ENCODE measurements at regions not wholly inside any gene's neighbourhood (a gene's known extent, or its start where the extent isn't known, plus 50 kb on each side); places are given as distances from the start of the nearest gene placed in this dataset.

GRCh38 chr9:109549386-109549785 is 51.3 kb upstream of the PTPN3 start:
- H3K9ac ChIP-seq (ENCODE audit: insufficient read length), result no peak overlapping the region
- H3K4me3 ChIP-seq, result no peak overlapping the region
- no peak for DNase-seq (ENCODE audit: low read depth, low spot score)
- no peaks in the 10 kb centered on the region for H3K9me3 ChIP-seq (ENCODE audit: low read depth, low read length)
- H3K36me3 ChIP-seq (ENCODE audit: insufficient read depth, low read length), result no peaks in the 10 kb centered on the region
- TF ChIP-seq FOXP2 (optimal IDR thresholded peaks at IDR 0.05; ENCODE audit: control extremely low read depth, extremely low read length, insufficient read depth), result no peak
- TF ChIP-seq POLR2AphosphoS5 (IDR thresholded peaks at IDR 0.05; ENCODE audit: borderline replicate concordance, low read depth, low read length), result no peak
- no peak for TF ChIP-seq EZH2 (IDR thresholded peaks at IDR 0.05)
- no peak overlapping the region for H3K27ac ChIP-seq

- no peak for TF ChIP-seq EZH2 (IDR thresholded peaks at IDR 0.05)
- TF ChIP-seq POLR2AphosphoS5 (IDR thresholded peaks at IDR 0.05; ENCODE audit: borderline replicate concordance, low read depth, low read length), result no peak
- TF ChIP-seq FOXP2 (optimal IDR thresholded peaks at IDR 0.05; ENCODE audit: control extremely low read depth, extremely low read length, insufficient read depth), result no peak
- no peak overlapping the region for H3K27ac ChIP-seq
- no peak overlapping the region for H3K9ac ChIP-seq (ENCODE audit: insufficient read length)
- no peaks in the 10 kb centered on the region for H3K36me3 ChIP-seq (ENCODE audit: insufficient read depth, low read length)
- H3K9me3 ChIP-seq (ENCODE audit: low read depth, low read length), result no peaks in the 10 kb centered on the region
- no peak overlapping the region for H3K4me3 ChIP-seq
- DNase-seq (ENCODE audit: low read depth, low spot score), result no peak
Observed at GRCh38 chr9:109551651-109552050, 53.5 kb upstream of the PTPN3 start.

GRCh38 chr9:109555215-109555614 is 57.1 kb upstream of the PTPN3 start:
- Histone ChIP-seq H3K4me3 (no peak overlapping the region), H3K9me3 (ENCODE audit: low read depth, low read length) (no peaks in the 10 kb centered on the region), H3K27ac (no peak overlapping the region), H3K36me3 (ENCODE audit: insufficient read depth, low read length) (no peaks in the 10 kb centered on the region), H3K9ac (ENCODE audit: insufficient read length) (no peak overlapping the region)
- TF ChIP-seq FOXP2 (optimal IDR thresholded peaks at IDR 0.05; ENCODE audit: control extremely low read depth, extremely low read length, insufficient read depth) (no peak), POLR2AphosphoS5 (IDR thresholded peaks at IDR 0.05; ENCODE audit: borderline replicate concordance, low read depth, low read length) (no peak), EZH2 (IDR thresholded peaks at IDR 0.05) (no peak)
- DNase-seq (ENCODE audit: low read depth, low spot score), result no peak

- DNase-seq (ENCODE audit: low read depth, low spot score), result no peak
Observed at GRCh38 chr9:109556061-109556460, 58.0 kb upstream of the PTPN3 start.

GRCh38 chr9:109556786-109557185 is 58.7 kb upstream of the PTPN3 start:
- Histone ChIP-seq H3K9me3 (ENCODE audit: low read depth, low read length) (no peaks in the 10 kb centered on the region), H3K36me3 (ENCODE audit: insufficient read depth, low read length) (no peaks in the 10 kb centered on the region), H3K9ac (ENCODE audit: insufficient read length) (no peak overlapping the region), H3K27ac (no peak overlapping the region), H3K4me3 (no peak overlapping the region)
- DNase-seq (ENCODE audit: low read depth, low spot score), result no peak
- no peak for TF ChIP-seq POLR2AphosphoS5 (IDR thresholded peaks at IDR 0.05; ENCODE audit: borderline replicate concordance, low read depth, low read length)
- no peak for TF ChIP-seq FOXP2 (optimal IDR thresholded peaks at IDR 0.05; ENCODE audit: control extremely low read depth, extremely low read length, insufficient read depth)
- TF ChIP-seq EZH2 (IDR thresholded peaks at IDR 0.05), result no peak

More at GRCh38 chr9:109556061-109556460, 58.0 kb upstream of the PTPN3 start:
- Histone ChIP-seq H3K36me3 (ENCODE audit: insufficient read depth, low read length) (no peaks in the 10 kb centered on the region), H3K9me3 (ENCODE audit: low read depth, low read length) (no peaks in the 10 kb centered on the region), H3K4me3 (no peak overlapping the region), H3K27ac (no peak overlapping the region), H3K9ac (ENCODE audit: insufficient read length) (no peak overlapping the region)
- TF ChIP-seq EZH2 (IDR thresholded peaks at IDR 0.05) (no peak), FOXP2 (optimal IDR thresholded peaks at IDR 0.05; ENCODE audit: control extremely low read depth, extremely low read length, insufficient read depth) (no peak)

- no peak for TF ChIP-seq POLR2AphosphoS5 (IDR thresholded peaks at IDR 0.05; ENCODE audit: borderline replicate concordance, low read depth, low read length)
- TF ChIP-seq FOXP2 (optimal IDR thresholded peaks at IDR 0.05; ENCODE audit: control extremely low read depth, extremely low read length, insufficient read depth), result no peak
- no peak for TF ChIP-seq EZH2 (IDR thresholded peaks at IDR 0.05)
- H3K9me3 ChIP-seq (ENCODE audit: low read depth, low read length), result no peaks in the 10 kb centered on the region
- no peak overlapping the region for H3K27ac ChIP-seq
- DNase-seq (ENCODE audit: low read depth, low spot score), result no peak
- no peak overlapping the region for H3K4me3 ChIP-seq
- H3K36me3 ChIP-seq (ENCODE audit: insufficient read depth, low read length), result no peaks in the 10 kb centered on the region
- H3K9ac ChIP-seq (ENCODE audit: insufficient read length), result no peak overlapping the region
Observed at GRCh38 chr9:109557481-109557880, 59.4 kb upstream of the PTPN3 start.

- TF ChIP-seq EZH2 (IDR thresholded peaks at IDR 0.05) (no peak), FOXP2 (optimal IDR thresholded peaks at IDR 0.05; ENCODE audit: control extremely low read depth, extremely low read length, insufficient read depth) (no peak), POLR2AphosphoS5 (IDR thresholded peaks at IDR 0.05; ENCODE audit: borderline replicate concordance, low read depth, low read length) (no peak)
- Histone ChIP-seq H3K9me3 (ENCODE audit: low read depth, low read length) (no peaks in the 10 kb centered on the region), H3K4me3 (no peak overlapping the region), H3K27ac (no peak overlapping the region), H3K9ac (ENCODE audit: insufficient read length) (no peak overlapping the region), H3K36me3 (ENCODE audit: insufficient read depth, low read length) (no peaks in the 10 kb centered on the region)
- no peak for DNase-seq (ENCODE audit: low read depth, low spot score)
Observed at GRCh38 chr9:109558718-109559151, 60.6 kb upstream of the PTPN3 start.

GRCh38 chr9:109560470-109561132 is 62.5 kb upstream of the PTPN3 start:
- H3K36me3 ChIP-seq (ENCODE audit: insufficient read depth, low read length), result no peaks in the 10 kb centered on the region
- no peak for DNase-seq (ENCODE audit: low read depth, low spot score)
- no peak overlapping the region for H3K9ac ChIP-seq (ENCODE audit: insufficient read length)
- H3K4me3 ChIP-seq, result no peak overlapping the region
- TF ChIP-seq FOXP2 (optimal IDR thresholded peaks at IDR 0.05; ENCODE audit: control extremely low read depth, extremely low read length, insufficient read depth), result no peak
- TF ChIP-seq POLR2AphosphoS5 (IDR thresholded peaks at IDR 0.05; ENCODE audit: borderline replicate concordance, low read depth, low read length), result no peak
- TF ChIP-seq EZH2 (IDR thresholded peaks at IDR 0.05), result no peak
- no peaks in the 10 kb centered on the region for H3K9me3 ChIP-seq (ENCODE audit: low read depth, low read length)
- no peak overlapping the region for H3K27ac ChIP-seq

GRCh38 chr9:109561137-109561536 is 63.0 kb upstream of the PTPN3 start:
- Histone ChIP-seq H3K27ac (no peak overlapping the region), H3K36me3 (ENCODE audit: insufficient read depth, low read length) (no peaks in the 10 kb centered on the region), H3K9me3 (ENCODE audit: low read depth, low read length) (no peaks in the 10 kb centered on the region), H3K9ac (ENCODE audit: insufficient read length) (no peak overlapping the region), H3K4me3 (no peak overlapping the region)
- TF ChIP-seq POLR2AphosphoS5 (IDR thresholded peaks at IDR 0.05; ENCODE audit: borderline replicate concordance, low read depth, low read length) (no peak), FOXP2 (optimal IDR thresholded peaks at IDR 0.05; ENCODE audit: control extremely low read depth, extremely low read length, insufficient read depth) (no peak), EZH2 (IDR thresholded peaks at IDR 0.05) (no peak)
- no peak for DNase-seq (ENCODE audit: low read depth, low spot score)

Data from SK-N-MC (cell line).